ENCODE measurements at regions not wholly inside any gene's neighbourhood (a gene's known extent, or its start where the extent isn't known, plus 50 kb on each side); places are given as distances from the start of the nearest gene placed in this dataset.

- H3K27me3 ChIP-seq (ENCODE audit: low read depth, low read length) = no peaks in the 10 kb centered on the region
These were observed 413.5 kb downstream of the TMX3 start for GRCh38 chr18:68301441-68301840.

GRCh38 chr18:68299906-68300305 lies 415.0 kb downstream of the TMX3 start:
- Histone ChIP-seq H3K4me1 (ENCODE audit: low read length) (0 out of 2 replicates have a peak, but pooled peaks cover 4% of the 10 kb centered on the region), H3K27ac (ENCODE audit: low read length) (no peak overlapping the region), H3K4me2 (ENCODE audit: low read length) (no peak overlapping the region), H4K20me1 (ENCODE audit: insufficient read depth, low read length) (no peaks in the 10 kb centered on the region), H3K27me3 (ENCODE audit: low read depth, low read length) (no peaks in the 10 kb centered on the region), H3K4me3 (ENCODE audit: low read length) (no peak overlapping the region), H3K79me2 (ENCODE audit: low read length) (no peaks in the 10 kb centered on the region), H3K9me3 (ENCODE audit: insufficient read depth, low read length) (no peaks in the 10 kb centered on the region), H3K9ac (ENCODE audit: low read length) (no peak overlapping the region), H3K36me3 (replicated peaks; ENCODE audit: low read depth, low read length) (no peaks in the 10 kb centered on the region), H2AFZ (ENCODE audit: low read depth, low read length) (no peak overlapping the region)
- TF ChIP-seq EZH2phosphoT487 (IDR thresholded peaks at IDR 0.05; ENCODE audit: low read depth) = no peak
- TF ChIP-seq CTCF (IDR thresholded peaks at IDR 0.05; ENCODE audit: low read depth, low read length) = no peak

More at GRCh38 chr18:68301441-68301840, 413.5 kb downstream of the TMX3 start:
- H3K9me3 ChIP-seq (ENCODE audit: insufficient read depth, low read length) = no peaks in the 10 kb centered on the region
- no peaks in the 10 kb centered on the region for H3K36me3 ChIP-seq (replicated peaks; ENCODE audit: low read depth, low read length)
- no peak overlapping the region for H2AFZ ChIP-seq (ENCODE audit: low read depth, low read length)
- H3K9ac ChIP-seq (ENCODE audit: low read length) = no peak overlapping the region
- no peak overlapping the region for H3K4me3 ChIP-seq (ENCODE audit: low read length)
- TF ChIP-seq EZH2phosphoT487 (IDR thresholded peaks at IDR 0.05; ENCODE audit: low read depth) = no peak
- TF ChIP-seq CTCF (IDR thresholded peaks at IDR 0.05; ENCODE audit: low read depth, low read length) = no peak
- no peaks in the 10 kb centered on the region for H3K79me2 ChIP-seq (ENCODE audit: low read length)
- H3K4me2 ChIP-seq (ENCODE audit: low read length) = no peak overlapping the region
- no peaks in the 10 kb centered on the region for H4K20me1 ChIP-seq (ENCODE audit: insufficient read depth, low read length)
- no peak overlapping the region for H3K27ac ChIP-seq (ENCODE audit: low read length)
- 0 out of 2 replicates have a peak, but pooled peaks cover 4% of the 10 kb centered on the region for H3K4me1 ChIP-seq (ENCODE audit: low read length)

GRCh38 chr18:68298330-68298729 lies 416.6 kb downstream of the TMX3 start:
- Histone ChIP-seq H3K4me3 (ENCODE audit: low read length) (no peak overlapping the region), H3K79me2 (ENCODE audit: low read length) (no peaks in the 10 kb centered on the region), H3K9ac (ENCODE audit: low read length) (no peak overlapping the region), H3K9me3 (ENCODE audit: insufficient read depth, low read length) (no peaks in the 10 kb centered on the region), H3K27ac (ENCODE audit: low read length) (no peak overlapping the region), H3K36me3 (replicated peaks; ENCODE audit: low read depth, low read length) (no peaks in the 10 kb centered on the region), H2AFZ (ENCODE audit: low read depth, low read length) (peak overlapping the region; percentile 32), H4K20me1 (ENCODE audit: insufficient read depth, low read length) (no peaks in the 10 kb centered on the region), H3K27me3 (ENCODE audit: low read depth, low read length) (no peaks in the 10 kb centered on the region), H3K4me1 (ENCODE audit: low read length) (0 out of 2 replicates have a peak, but pooled peaks cover 4% of the 10 kb centered on the region), H3K4me2 (ENCODE audit: low read length) (peak overlapping the region; percentile 10; the same call in 1 of the 2 replicates)
- TF ChIP-seq EZH2phosphoT487 (IDR thresholded peaks at IDR 0.05; ENCODE audit: low read depth) = no peak
- no peak for TF ChIP-seq CTCF (IDR thresholded peaks at IDR 0.05; ENCODE audit: low read depth, low read length)

GRCh38 chr18:68288408-68288807 lies 426.5 kb downstream of the TMX3 start:
- Histone ChIP-seq H3K4me1 (ENCODE audit: low read length) (no peaks in the 10 kb centered on the region), H3K27me3 (ENCODE audit: low read depth, low read length) (no peaks in the 10 kb centered on the region), H3K4me3 (ENCODE audit: low read length) (no peak overlapping the region), H3K4me2 (ENCODE audit: low read length) (no peak overlapping the region), H3K9ac (ENCODE audit: low read length) (no peak overlapping the region), H3K27ac (ENCODE audit: low read length) (no peak overlapping the region), H2AFZ (ENCODE audit: low read depth, low read length) (0 out of 2 replicates have a peak overlapping the region, but pooled peaks have one; percentile 10), H3K36me3 (replicated peaks; ENCODE audit: low read depth, low read length) (no peaks in the 10 kb centered on the region), H3K9me3 (ENCODE audit: insufficient read depth, low read length) (no peaks in the 10 kb centered on the region), H3K79me2 (ENCODE audit: low read length) (no peaks in the 10 kb centered on the region), H4K20me1 (ENCODE audit: insufficient read depth, low read length) (no peaks in the 10 kb centered on the region)
- TF ChIP-seq EZH2phosphoT487 (IDR thresholded peaks at IDR 0.05; ENCODE audit: low read depth) = no peak

Measured in OCI-LY3 (cell line).